HCT116 (cell line): ENCODE measurements at regions not wholly inside any gene's neighbourhood (a gene's known extent, or its start where the extent isn't known, plus 50 kb on each side); places are given as distances from the start of the nearest gene placed in this dataset.

Experiments
- TF ChIP-seq, protein P1 (sequence below), 3 experiments: fragments of 200-600 bp in 1 of 3; sonication (generic) in 1 of 3; IDR thresholded peaks in 2 of 3; conservative IDR thresholded peaks in 1 of 3; 2 replicates each; pipeline ENCODE4 v1.5.1; 2012 to 2017; ENCODE audit warnings: low read depth in 2 of 3, low read length in 2 of 3, antibody characterized with exemption in 1 of 3, borderline replicate concordance in 1 of 3, control low read depth in 1 of 3, mild to moderate bottlenecking in 1 of 3, mixed read lengths in 1 of 3, mixed run types in 1 of 3, moderate library complexity in 1 of 3; ENCODE audit not compliant: insufficient read depth in 1 of 3
- TF ChIP-seq, protein P2 (sequence below): IDR thresholded peaks from 2 replicates; pipeline ENCODE4 v1.6.1; 2012

DNA sequence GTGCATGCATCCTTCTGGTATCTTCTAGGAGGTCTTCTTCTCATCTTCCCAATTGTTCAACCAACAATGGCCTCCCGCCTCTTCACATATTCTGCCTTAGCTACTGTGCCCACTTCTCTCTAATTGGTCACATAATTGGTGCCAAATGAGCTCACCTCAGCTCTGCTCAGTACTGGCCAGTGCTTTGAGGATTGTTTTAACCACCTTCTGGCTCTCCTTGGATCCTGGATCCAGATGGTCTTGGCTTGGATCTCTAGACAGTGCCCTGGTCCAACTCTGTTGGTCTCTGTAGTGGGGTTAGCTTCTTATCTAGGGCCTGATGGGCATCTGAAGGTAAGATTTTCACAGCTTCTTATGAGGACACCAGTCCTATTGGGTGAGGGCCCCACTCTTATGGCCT, 820.8 kb downstream of the TYW1 start:
- TF ChIP-seq, protein P1, sequence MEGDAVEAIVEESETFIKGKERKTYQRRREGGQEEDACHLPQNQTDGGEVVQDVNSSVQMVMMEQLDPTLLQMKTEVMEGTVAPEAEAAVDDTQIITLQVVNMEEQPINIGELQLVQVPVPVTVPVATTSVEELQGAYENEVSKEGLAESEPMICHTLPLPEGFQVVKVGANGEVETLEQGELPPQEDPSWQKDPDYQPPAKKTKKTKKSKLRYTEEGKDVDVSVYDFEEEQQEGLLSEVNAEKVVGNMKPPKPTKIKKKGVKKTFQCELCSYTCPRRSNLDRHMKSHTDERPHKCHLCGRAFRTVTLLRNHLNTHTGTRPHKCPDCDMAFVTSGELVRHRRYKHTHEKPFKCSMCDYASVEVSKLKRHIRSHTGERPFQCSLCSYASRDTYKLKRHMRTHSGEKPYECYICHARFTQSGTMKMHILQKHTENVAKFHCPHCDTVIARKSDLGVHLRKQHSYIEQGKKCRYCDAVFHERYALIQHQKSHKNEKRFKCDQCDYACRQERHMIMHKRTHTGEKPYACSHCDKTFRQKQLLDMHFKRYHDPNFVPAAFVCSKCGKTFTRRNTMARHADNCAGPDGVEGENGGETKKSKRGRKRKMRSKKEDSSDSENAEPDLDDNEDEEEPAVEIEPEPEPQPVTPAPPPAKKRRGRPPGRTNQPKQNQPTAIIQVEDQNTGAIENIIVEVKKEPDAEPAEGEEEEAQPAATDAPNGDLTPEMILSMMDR (IDR thresholded peaks at IDR 0.05 in 2 of 3, conservative IDR thresholded peaks at IDR 0.05 in 1 of 3; ENCODE audit: borderline replicate concordance in 1 of 3, insufficient read depth in 1 of 3, low read depth in 2 of 3, low read length in 2 of 3), result no peak
- TF ChIP-seq, protein P2, sequence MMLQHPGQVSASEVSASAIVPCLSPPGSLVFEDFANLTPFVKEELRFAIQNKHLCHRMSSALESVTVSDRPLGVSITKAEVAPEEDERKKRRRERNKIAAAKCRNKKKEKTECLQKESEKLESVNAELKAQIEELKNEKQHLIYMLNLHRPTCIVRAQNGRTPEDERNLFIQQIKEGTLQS, result no peak
